PC-9 (cell line): ENCODE measurements at regions not wholly inside any gene's neighbourhood (a gene's known extent, or its start where the extent isn't known, plus 50 kb on each side); places are given as distances from the start of the nearest gene placed in this dataset.
"Not testable (repeated sequence)": the region's sequence is repeated elsewhere in the genome, so short reads cannot be mapped to it uniquely, and the experiment has no call there.

Experiments used
- BruUV-seq: library from RNA; stranded (reverse); fragments of 400-500 nt; replicated peaks from 2 replicates; lab custom pipeline; 2021; lab: Mats Ljungman, UMichigan
- CTCF ChIA-PET: fragments of 300-600 bp; sonication (Branson Sonifier 250); formaldehyde crosslinking; loops from one replicate; lab custom pipeline; 2022; ENCODE audit warnings: antibody characterized with exemption; lab: Charles Lee
- POLR2A ChIA-PET: fragments of 300-600 bp; sonication (Branson Sonifier 250); formaldehyde crosslinking; loops from one replicate; lab custom pipeline; 2022; ENCODE audit warnings: antibody characterized with exemption; ENCODE audit not compliant: unreplicated experiment; lab: Charles Lee
- DNase-seq, 2 experiments: peaks; one replicate each; pipeline versions ENCODE4 v3.0.0 to v3.0.0-alpha.2; 2015 to 2022; ENCODE audit warnings: mixed read lengths in 1 of 2
- H2AFZ ChIP-seq: fragments of 200-600 bp; sonication (generic); 2 replicates; pipeline ENCODE4 v1.8.1; 2017; ENCODE audit warnings: antibody characterized with exemption
- H3F3A ChIP-seq: fragments of 200-600 bp; sonication (generic); 2 replicates; pipeline ENCODE4 v1.8.1; 2017; ENCODE audit warnings: antibody characterized with exemption, mild to moderate bottlenecking, low read depth; ENCODE audit not compliant: insufficient read depth
- H3K27ac ChIP-seq: fragments of 200-600 bp; sonication (generic); 2 replicates; pipeline ENCODE4 v1.6.1; 2016; ENCODE audit warnings: mixed run types
- H3K27me3 ChIP-seq: fragments of 200-600 bp; sonication (generic); 2 replicates; pipeline ENCODE4 v1.6.1; 2016; ENCODE audit warnings: low read depth, mixed run types; ENCODE audit not compliant: insufficient read depth
- H3K36me3 ChIP-seq: fragments of 200-600 bp; sonication (generic); 2 replicates; pipeline ENCODE4 v1.6.1; 2016; ENCODE audit warnings: low read depth, mixed run types
- H3K4me1 ChIP-seq: fragments of 200-600 bp; sonication (generic); replicated peaks from 2 replicates; pipeline ENCODE4 v1.6.1; 2016; ENCODE audit warnings: mixed run types; ENCODE audit not compliant: insufficient read depth
- H3K4me2 ChIP-seq: fragments of 200-600 bp; sonication (generic); 2 replicates; pipeline ENCODE4 v1.6.1; 2017; ENCODE audit warnings: mixed run types
- H3K4me3 ChIP-seq: fragments of 200-600 bp; sonication (generic); 2 replicates; pipeline ENCODE4 v1.6.1; 2016; ENCODE audit warnings: mixed run types
- H3K79me2 ChIP-seq: fragments of 200-600 bp; sonication (generic); 2 replicates; pipeline ENCODE4 v1.6.1; 2017; ENCODE audit warnings: low read depth, mixed run types
- H3K9me2 ChIP-seq: fragments of 200-600 bp; sonication (generic); 2 replicates; pipeline ENCODE4 v1.8.1; 2017; ENCODE audit warnings: mild to moderate bottlenecking; ENCODE audit not compliant: insufficient read depth
- H3K9me3 ChIP-seq: fragments of 200-600 bp; sonication (generic); 2 replicates; pipeline ENCODE4 v1.8.1; 2016; ENCODE audit warnings: low read depth; ENCODE audit not compliant: insufficient read depth
- H4K20me1 ChIP-seq: fragments of 200-600 bp; sonication (generic); 2 replicates; pipeline ENCODE4 v1.8.1; 2017; ENCODE audit not compliant: insufficient read depth
- EZH2 ChIP-seq: fragments of 200-600 bp; sonication (generic); IDR thresholded peaks from 2 replicates; pipeline ENCODE4 v1.8.0; 2017; ENCODE audit warnings: antibody characterized with exemption, low read depth
- intact Hi-C: fragments of 100-400 bp; cut with micrococcal nuclease; formaldehyde crosslinking; loops from one replicate; pipeline ENCODE4 v1.10.0; 2022; ENCODE audit not compliant: unreplicated experiment
- TF ChIP-seq, protein P1 (sequence below): fragments of 200-600 bp; sonication (generic); conservative IDR thresholded peaks from 2 replicates; pipeline ENCODE4 v1.6.1; 2017; ENCODE audit warnings: mixed run types, antibody characterized with exemption, mild to moderate bottlenecking, moderate library complexity

DNA sequence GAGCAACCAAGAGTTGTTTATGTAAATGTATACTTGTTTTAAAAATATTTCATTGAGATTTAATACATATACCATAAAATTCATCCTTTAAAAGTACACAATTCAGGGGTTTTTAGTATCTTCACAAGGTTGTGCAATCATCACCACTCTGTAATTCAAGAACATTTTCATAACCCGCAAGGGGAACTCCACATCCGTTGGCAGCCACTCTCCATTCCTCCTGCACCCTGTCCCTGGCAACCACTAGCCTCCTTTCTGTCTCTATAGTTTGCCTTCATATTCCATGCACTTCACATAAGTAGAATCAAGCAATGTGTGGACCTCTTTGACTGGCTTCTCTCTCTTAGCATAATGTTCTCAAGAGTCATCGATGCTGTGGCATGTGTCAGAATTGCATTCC, 104.2 kb upstream of the PDE10A start:
- BruUV-seq, result no TSS peak
- no peaks in the 10 kb centered on the region for H4K20me1 ChIP-seq
- no peak for DNase-seq
- H3K4me3 ChIP-seq, result no peak overlapping the region
- intact Hi-C loops, result no loop called here
- no peak overlapping the region for H3K27ac ChIP-seq
- TF ChIP-seq EZH2, result no peak
- TF ChIP-seq, protein P1, sequence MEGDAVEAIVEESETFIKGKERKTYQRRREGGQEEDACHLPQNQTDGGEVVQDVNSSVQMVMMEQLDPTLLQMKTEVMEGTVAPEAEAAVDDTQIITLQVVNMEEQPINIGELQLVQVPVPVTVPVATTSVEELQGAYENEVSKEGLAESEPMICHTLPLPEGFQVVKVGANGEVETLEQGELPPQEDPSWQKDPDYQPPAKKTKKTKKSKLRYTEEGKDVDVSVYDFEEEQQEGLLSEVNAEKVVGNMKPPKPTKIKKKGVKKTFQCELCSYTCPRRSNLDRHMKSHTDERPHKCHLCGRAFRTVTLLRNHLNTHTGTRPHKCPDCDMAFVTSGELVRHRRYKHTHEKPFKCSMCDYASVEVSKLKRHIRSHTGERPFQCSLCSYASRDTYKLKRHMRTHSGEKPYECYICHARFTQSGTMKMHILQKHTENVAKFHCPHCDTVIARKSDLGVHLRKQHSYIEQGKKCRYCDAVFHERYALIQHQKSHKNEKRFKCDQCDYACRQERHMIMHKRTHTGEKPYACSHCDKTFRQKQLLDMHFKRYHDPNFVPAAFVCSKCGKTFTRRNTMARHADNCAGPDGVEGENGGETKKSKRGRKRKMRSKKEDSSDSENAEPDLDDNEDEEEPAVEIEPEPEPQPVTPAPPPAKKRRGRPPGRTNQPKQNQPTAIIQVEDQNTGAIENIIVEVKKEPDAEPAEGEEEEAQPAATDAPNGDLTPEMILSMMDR, result no peak
- H2AFZ ChIP-seq, result no peak overlapping the region
- ChIA-PET POLR2A (no interaction called here), CTCF (no interaction called here)
- no peaks in the 10 kb centered on the region for H3F3A ChIP-seq
- peaks cover 77% of the 10 kb centered on the region for H3K27me3 ChIP-seq
- no peaks in the 10 kb centered on the region for H3K4me1 ChIP-seq
- H3K9me3 ChIP-seq, result no peaks in the 10 kb centered on the region
- no peak overlapping the region for H3K4me2 ChIP-seq
- H3K9me2 ChIP-seq, result no peaks in the 10 kb centered on the region
- H3K36me3 ChIP-seq, result no peaks in the 10 kb centered on the region
- no peaks in the 10 kb centered on the region for H3K79me2 ChIP-seq

GRCh38 chr6:165766457-165766856, 103.4 kb upstream of the PDE10A start:
- H3K36me3 ChIP-seq, result no peaks in the 10 kb centered on the region
- H2AFZ ChIP-seq, result no peak overlapping the region
- ChIA-PET CTCF (no interaction called here), POLR2A (no interaction called here)
- no peak for DNase-seq
- no peak overlapping the region for H3K4me2 ChIP-seq
- H3K4me1 ChIP-seq, result no peaks in the 10 kb centered on the region
- H3K4me3 ChIP-seq, result no peak overlapping the region
- H3F3A ChIP-seq, result no peaks in the 10 kb centered on the region
- intact Hi-C loops, result no loop called here
- H3K9me2 ChIP-seq, result no peaks in the 10 kb centered on the region
- H4K20me1 ChIP-seq, result no peaks in the 10 kb centered on the region
- TF ChIP-seq, protein P1, result no peak
- no peak for TF ChIP-seq EZH2
- peaks cover 69% of the 10 kb centered on the region for H3K27me3 ChIP-seq
- no TSS peak for BruUV-seq
- no peaks in the 10 kb centered on the region for H3K79me2 ChIP-seq
- H3K9me3 ChIP-seq, result no peaks in the 10 kb centered on the region
- H3K27ac ChIP-seq, result no peak overlapping the region

DNA sequence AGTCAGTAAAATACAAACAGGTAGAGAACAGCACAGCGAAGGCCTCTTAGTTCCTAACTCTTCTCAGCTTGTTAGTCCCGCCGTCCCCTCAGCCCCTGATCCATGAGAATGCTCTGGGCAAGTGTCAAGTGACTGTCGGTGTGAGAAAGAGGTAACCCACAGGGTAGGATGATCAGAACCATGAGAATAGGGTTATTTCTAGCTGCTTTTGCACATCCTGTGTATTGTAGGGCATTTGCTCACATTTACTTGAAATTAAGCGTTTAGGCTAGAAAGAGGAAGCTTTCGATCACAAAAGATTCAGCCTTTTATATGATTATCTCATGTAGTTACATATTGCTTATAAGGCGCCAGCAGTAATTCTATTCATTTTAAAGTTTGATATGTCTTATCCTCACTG, 103.0 kb upstream of the PDE10A start:
- no peaks in the 10 kb centered on the region for H3K9me2 ChIP-seq
- ChIA-PET POLR2A (no interaction called here), CTCF (no interaction called here)
- peaks cover 68% of the 10 kb centered on the region for H3K27me3 ChIP-seq
- no peak for TF ChIP-seq EZH2
- TF ChIP-seq, protein P1, result no peak
- H3K79me2 ChIP-seq, result no peaks in the 10 kb centered on the region
- H4K20me1 ChIP-seq, result no peaks in the 10 kb centered on the region
- no peak overlapping the region for H3K4me3 ChIP-seq
- no peaks in the 10 kb centered on the region for H3F3A ChIP-seq
- intact Hi-C loops, result no loop called here
- no peaks in the 10 kb centered on the region for H3K36me3 ChIP-seq
- DNase-seq, result no peak
- no peak overlapping the region for H3K4me2 ChIP-seq
- no peaks in the 10 kb centered on the region for H3K4me1 ChIP-seq
- no peak overlapping the region for H2AFZ ChIP-seq
- BruUV-seq, result no TSS peak
- H3K9me3 ChIP-seq, result no peaks in the 10 kb centered on the region
- H3K27ac ChIP-seq, result no peak overlapping the region

- CTCF ChIA-PET, H2AFZ ChIP-seq, H4K20me1 ChIP-seq, DNase-seq, H3K4me1 ChIP-seq, H3K9me3 ChIP-seq, H3K79me2 ChIP-seq, H3K9me2 ChIP-seq, H3K4me2 ChIP-seq, intact Hi-C loops, H3K36me3 ChIP-seq, H3K4me3 ChIP-seq, POLR2A ChIA-PET, H3K27ac ChIP-seq, BruUV-seq, H3F3A ChIP-seq: not testable (repeated sequence)
- H3K27me3 ChIP-seq, result peaks cover 66% of the 10 kb centered on the region
Observed at GRCh38 chr6:165765256-165765655, 102.2 kb upstream of the PDE10A start.
